ENCODE measurements at regions not wholly inside any gene's neighbourhood (a gene's known extent, or its start where the extent isn't known, plus 50 kb on each side); places are given as distances from the start of the nearest gene placed in this dataset.

- ChIA-PET CTCF (no interaction called here), POLR2A (ENCODE audit: low non-redundant PET) (no interaction called here)
- DNase-seq (ENCODE audit: low spot score), result no peak
- no peak for TF ChIP-seq CTCF (conservative IDR thresholded peaks at IDR 0.05; ENCODE audit: low read depth)
- no peak overlapping the region for H3K27ac ChIP-seq
Observed at GRCh38 chr13:61770681-61771080, 355.0 kb upstream of the PCDH20 start.

GRCh38 chr13:61768175-61768574, 352.5 kb upstream of the PCDH20 start:
- ChIA-PET CTCF (no interaction called here), POLR2A (ENCODE audit: low non-redundant PET) (no interaction called here)
- no peak for TF ChIP-seq CTCF (conservative IDR thresholded peaks at IDR 0.05; ENCODE audit: low read depth)
- H3K27ac ChIP-seq, result no peak overlapping the region
- DNase-seq (ENCODE audit: low spot score), result no peak

GRCh38 chr13:61766667-61767058, 351.0 kb upstream of the PCDH20 start:
- TF ChIP-seq CTCF (conservative IDR thresholded peaks at IDR 0.05; ENCODE audit: low read depth), result no peak
- CTCF ChIA-PET, result no interaction called here
- DNase-seq (ENCODE audit: low spot score), result no peak

GRCh38 chr13:61765940-61766666, 350.5 kb upstream of the PCDH20 start:
- H3K27ac ChIP-seq, result no peak overlapping the region
- DNase-seq (ENCODE audit: low spot score), result no peak
- ChIA-PET POLR2A (ENCODE audit: low non-redundant PET) (no interaction called here), CTCF (no interaction called here)
- no peak for TF ChIP-seq CTCF (conservative IDR thresholded peaks at IDR 0.05; ENCODE audit: low read depth)

More at GRCh38 chr13:61766667-61767058, 351.0 kb upstream of the PCDH20 start:
- H3K27ac ChIP-seq, result no peak overlapping the region
- POLR2A ChIA-PET (ENCODE audit: low non-redundant PET), result no interaction called here

GRCh38 chr13:61765181-61765742, 349.6 kb upstream of the PCDH20 start:
- ChIA-PET CTCF (no interaction called here), POLR2A (ENCODE audit: low non-redundant PET) (no interaction called here)
- no peak for TF ChIP-seq CTCF (conservative IDR thresholded peaks at IDR 0.05; ENCODE audit: low read depth)

GRCh38 chr13:61761690-61762089, 346.0 kb upstream of the PCDH20 start:
- CTCF ChIA-PET, result no interaction called here
- no peak for TF ChIP-seq CTCF (conservative IDR thresholded peaks at IDR 0.05; ENCODE audit: low read depth)
- POLR2A ChIA-PET (ENCODE audit: low non-redundant PET), result no interaction called here
- H3K27ac ChIP-seq, result no peak overlapping the region
- DNase-seq (ENCODE audit: low spot score), result no peak

More at GRCh38 chr13:61765181-61765742, 349.6 kb upstream of the PCDH20 start:
- no peak for DNase-seq (ENCODE audit: low spot score)
- no peak overlapping the region for H3K27ac ChIP-seq
